GM21447 (cell line): ENCODE measurements at regions not wholly inside any gene's neighbourhood (a gene's known extent, or its start where the extent isn't known, plus 50 kb on each side); places are given as distances from the start of the nearest gene placed in this dataset.

Source experiments
- ATAC-seq: cut with Tn5 transposase; IDR thresholded peaks from one replicate; pipeline ENCODE4 v1.9.1; 2021; ENCODE audit not compliant: unreplicated experiment

- no peak for ATAC-seq
These were observed 51.1 kb downstream of the GARRE1 start for GRCh38 chr19:34305221-34306083.

DNA sequence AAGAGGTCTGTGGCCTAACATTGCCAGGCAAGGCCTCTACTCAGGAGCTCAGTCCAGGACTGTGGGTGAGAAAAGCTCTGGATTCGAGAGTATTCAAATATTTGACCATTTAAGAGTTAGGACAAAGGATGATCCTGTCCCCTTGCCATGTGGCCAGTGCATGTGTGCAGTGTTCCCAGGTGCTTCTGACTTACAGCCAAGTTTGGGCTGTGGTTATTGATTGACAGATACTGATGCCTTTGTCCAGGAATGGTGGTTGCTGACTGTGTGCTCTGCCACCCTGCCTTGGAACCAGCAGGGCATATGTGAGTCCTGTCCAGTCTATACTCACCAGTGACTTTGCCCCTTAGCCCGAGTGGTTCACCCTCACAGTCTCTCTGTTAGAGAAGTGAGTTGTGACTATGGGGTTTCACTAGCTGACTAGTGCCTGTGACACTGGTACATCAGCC is 51.9 kb downstream of the GARRE1 start:
- no peak for ATAC-seq

DNA sequence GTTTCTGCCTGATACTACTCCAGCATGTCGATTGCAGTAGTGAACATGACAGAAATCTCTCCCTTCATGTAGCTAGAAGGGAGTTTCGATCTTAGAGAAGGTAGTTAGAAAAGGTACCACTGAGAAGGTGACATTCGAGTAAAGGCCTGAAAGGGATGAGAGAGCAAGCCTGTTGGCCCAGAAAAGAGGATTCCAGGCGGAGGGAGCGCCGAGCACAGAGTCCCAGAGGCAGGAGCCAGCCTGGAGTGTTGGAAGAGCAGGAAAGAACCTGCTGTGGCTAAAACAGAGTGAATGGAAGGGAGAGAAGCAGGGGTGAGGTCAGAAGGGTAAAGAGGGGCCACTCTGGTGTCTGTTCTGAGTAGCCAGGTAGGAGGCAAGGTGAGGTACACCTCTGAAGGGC is 52.5 kb downstream of the GARRE1 start:
- ATAC-seq, result no peak

DNA sequence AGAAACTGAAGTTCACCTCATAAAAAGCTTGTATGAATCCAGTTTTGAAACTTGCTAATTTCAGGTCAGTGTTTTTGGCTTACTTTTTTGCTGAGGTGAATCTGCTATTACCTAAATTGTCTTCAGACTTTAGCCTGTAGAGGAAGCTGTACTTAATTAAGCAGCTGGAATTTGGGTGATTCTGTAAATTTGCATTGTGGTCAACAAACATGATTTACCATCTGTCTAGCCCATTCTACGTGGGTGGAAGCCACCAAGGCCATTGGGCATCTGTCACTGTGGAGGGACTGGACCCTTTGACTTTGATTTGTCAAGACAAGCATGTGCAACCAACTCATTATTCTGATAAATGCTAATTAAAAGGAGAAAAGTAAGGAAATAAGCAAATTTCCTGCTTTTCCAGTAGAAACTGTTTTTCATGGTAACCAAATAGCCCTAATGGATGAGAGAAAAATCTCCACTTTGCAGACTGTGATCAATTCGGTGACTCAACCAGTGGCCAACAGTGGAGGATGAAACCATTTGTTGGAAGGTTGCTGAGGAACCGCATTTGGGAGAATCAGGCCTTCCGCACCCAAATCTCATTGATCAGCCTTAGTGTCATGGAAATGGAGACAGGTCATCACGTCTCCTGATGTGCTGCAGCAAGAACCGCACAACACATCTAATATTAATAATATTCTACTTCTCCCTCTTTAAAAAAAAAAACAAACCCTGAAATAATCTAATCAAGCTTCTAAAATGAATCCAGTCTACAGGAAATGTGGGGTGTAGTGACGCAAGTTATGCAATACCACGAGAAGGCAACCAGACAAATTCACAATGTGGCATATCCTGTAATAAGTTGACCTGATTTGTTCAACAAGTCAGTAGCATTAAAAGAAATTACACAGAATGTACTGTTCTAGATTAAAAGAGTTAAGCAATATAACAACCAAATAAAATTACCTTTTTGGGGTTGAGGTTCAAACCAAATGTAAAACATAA is 54.3 kb downstream of the GARRE1 start:
- ATAC-seq, result no peak

DNA sequence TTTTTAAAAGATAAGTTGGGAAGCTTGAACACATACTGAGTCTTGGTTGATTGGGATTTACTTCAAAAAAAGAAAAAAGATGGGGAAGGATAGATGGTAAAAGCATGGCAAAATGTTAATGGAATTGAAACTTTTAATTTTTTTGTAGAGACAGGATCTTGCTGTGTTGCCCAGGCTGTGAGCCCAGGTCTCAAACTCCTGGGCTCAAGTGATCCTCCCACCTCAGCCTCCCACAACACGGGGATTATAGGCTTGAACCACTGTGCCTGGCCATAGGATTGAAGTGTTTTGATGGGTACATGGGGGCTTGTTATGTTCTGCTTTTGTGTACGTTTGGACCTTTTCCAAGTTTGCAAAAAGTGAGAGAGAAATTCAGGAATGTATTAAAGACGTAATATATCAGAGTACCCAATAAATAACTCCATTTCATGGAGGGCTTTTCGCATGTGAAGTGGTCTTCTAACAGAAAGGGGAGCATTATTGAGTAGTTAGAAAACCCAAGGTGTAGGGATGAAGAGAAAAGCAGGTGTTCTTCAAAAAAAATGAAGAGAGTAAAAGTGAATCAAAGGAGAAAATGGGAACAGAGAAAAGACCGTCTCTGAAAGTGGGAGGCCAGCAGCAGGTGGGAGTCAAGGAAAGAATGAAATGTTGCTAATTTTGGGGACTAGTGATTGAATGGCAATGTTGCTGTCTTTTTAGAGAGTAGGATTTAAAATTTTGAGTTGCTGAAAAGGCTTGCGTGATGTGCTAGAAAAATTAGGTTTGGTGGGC is 55.2 kb downstream of the GARRE1 start:
- ATAC-seq, result no peak

DNA sequence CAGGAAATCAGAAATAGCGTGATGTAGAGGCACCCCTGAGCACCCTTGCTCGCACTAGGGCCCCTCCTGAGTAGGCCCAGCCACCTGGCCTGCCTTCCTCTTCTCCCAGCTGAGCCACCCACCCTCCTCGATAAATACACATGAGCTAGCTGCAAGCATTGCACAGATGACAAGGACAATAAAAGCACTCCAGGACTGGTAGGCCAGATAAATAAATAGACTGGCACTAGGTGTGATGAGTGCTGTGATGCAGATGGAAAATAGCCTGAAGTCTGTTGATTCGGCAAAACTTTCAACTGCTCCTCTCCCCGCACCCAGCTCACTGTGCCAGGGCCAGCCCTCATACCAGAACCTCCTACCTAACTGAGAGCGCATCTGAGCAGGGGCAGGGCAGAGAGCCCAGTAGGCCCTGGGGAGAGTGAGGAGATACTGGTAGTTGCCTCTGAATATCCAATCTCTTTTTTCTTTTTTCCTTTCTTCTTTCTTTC is 54.5 kb upstream of the GPI start:
- no peak for ATAC-seq

GRCh38 chr19:34313188-34313587 is 51.8 kb upstream of the GPI start:
- ATAC-seq, result no peak

DNA sequence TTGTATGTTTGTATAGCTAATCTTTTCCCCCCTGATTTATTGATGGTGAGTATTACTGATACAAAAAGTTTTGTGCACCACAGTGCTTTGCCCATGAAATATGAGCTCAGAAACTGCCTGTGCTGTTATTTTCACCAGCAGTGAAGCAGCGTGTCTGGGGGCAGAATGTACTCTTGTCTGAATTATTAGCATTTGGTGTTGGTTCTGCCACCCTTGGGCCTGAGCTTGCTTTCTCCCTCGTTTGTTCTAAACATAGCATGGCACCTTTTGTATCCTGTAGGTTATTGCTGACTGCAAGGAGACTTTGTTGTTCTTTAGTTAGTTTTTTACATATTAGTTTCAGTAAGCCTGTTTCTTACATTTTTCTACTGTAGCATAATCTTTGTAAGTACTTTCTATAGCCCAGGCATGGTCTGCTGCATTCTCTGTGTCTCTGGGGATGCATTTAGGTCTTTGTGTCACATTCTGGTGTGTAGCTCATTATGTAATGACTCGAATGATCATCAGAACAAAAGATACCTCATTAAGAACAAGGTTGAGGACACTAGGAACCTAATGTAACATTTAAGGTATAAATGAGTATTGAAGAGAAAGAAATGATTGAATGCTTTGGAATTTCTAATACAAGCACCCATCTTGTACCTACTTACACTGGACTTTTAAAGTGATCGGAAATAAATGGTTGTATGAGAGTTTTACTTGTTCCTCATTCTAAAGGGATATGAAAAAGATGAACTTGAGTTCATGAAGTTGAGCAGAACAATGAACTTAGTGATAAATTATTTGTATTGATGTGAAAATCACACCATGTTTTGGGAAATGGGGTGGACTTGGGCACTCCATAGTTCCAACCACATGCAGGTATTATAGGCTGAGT is 50.3 kb upstream of the GPI start:
- peak; percentile 76 for ATAC-seq
